ENCODE measurements at regions not wholly inside any gene's neighbourhood (a gene's known extent, or its start where the extent isn't known, plus 50 kb on each side); places are given as distances from the start of the nearest gene placed in this dataset.

GRCh38 chr20:39808613-39809012, 846.5 kb downstream of the DHX35 start:
- H3K4me1 Mint-ChIP-seq: no peaks in the 10 kb centered on the region

GRCh38 chr20:39800548-39800947, 838.4 kb downstream of the DHX35 start:
- H3K27me3 Mint-ChIP-seq (ENCODE audit: low read depth in 3 of 3): no peaks in the 10 kb centered on the region
- peaks cover 0 to 5% (median 0%) of the 10 kb centered on the region in 6 donors for H3K9me3 Mint-ChIP-seq
- no peaks in the 10 kb centered on the region for H3K4me1 Mint-ChIP-seq

More at GRCh38 chr20:39808613-39809012, 846.5 kb downstream of the DHX35 start:
- Mint-ChIP-seq H3K9me3 (peaks cover 0 to 4% (median 0%) of the 10 kb centered on the region in 6 donors), H3K36me3 (no peaks in the 10 kb centered on the region), H3K27ac (no peak overlapping the region), H3K27me3 (ENCODE audit: low read depth in 3 of 3) (no peaks in the 10 kb centered on the region), H3K4me3 (no peak overlapping the region)
- no peak for DNase-seq

GRCh38 chr20:39800111-39800510, 838.0 kb downstream of the DHX35 start:
- DNase-seq: no peak
- Mint-ChIP-seq H3K9me3 (peaks cover 0 to 5% (median 0%) of the 10 kb centered on the region in 6 donors), H3K4me1 (no peaks in the 10 kb centered on the region), H3K27me3 (ENCODE audit: low read depth in 3 of 3) (no peaks in the 10 kb centered on the region), H3K4me3 (no peak overlapping the region), H3K27ac (no peak overlapping the region), H3K36me3 (no peaks in the 10 kb centered on the region)

More at GRCh38 chr20:39800548-39800947, 838.4 kb downstream of the DHX35 start:
- no peak for DNase-seq
- H3K27ac Mint-ChIP-seq: no peak overlapping the region
- no peaks in the 10 kb centered on the region for H3K36me3 Mint-ChIP-seq
- H3K4me3 Mint-ChIP-seq: no peak overlapping the region

GRCh38 chr20:39799366-39799965, 837.3 kb downstream of the DHX35 start:
- Mint-ChIP-seq H3K9me3 (peaks cover 0 to 5% (median 0%) of the 10 kb centered on the region in 6 donors), H3K36me3 (no peaks in the 10 kb centered on the region), H3K4me1 (no peaks in the 10 kb centered on the region), H3K27me3 (ENCODE audit: low read depth in 3 of 3) (no peaks in the 10 kb centered on the region), H3K27ac (no peak overlapping the region), H3K4me3 (no peak overlapping the region)
- no peak for DNase-seq

- H3K4me1 Mint-ChIP-seq: no peaks in the 10 kb centered on the region
- peaks cover 0 to 2% (median 0%) of the 10 kb centered on the region in 3 donors for H3K27me3 Mint-ChIP-seq (ENCODE audit: low read depth in 3 of 3)
- peaks cover 0 to 3% (median 0%) of the 10 kb centered on the region in 3 donors for H3K36me3 Mint-ChIP-seq
- DNase-seq: no peak
- H3K9me3 Mint-ChIP-seq: peaks cover 0 to 7% (median 0%) of the 10 kb centered on the region in 6 donors
- H3K4me3 Mint-ChIP-seq: no peak overlapping the region
- no peak overlapping the region for H3K27ac Mint-ChIP-seq
These were observed 833.5 kb downstream of the DHX35 start for GRCh38 chr20:39795401-39796272.

GRCh38 chr20:39792334-39792733, 830.2 kb downstream of the DHX35 start:
- no peaks in the 10 kb centered on the region for H3K4me1 Mint-ChIP-seq
- peaks cover 0 to 4% (median 1%) of the 10 kb centered on the region in 3 donors for H3K27me3 Mint-ChIP-seq (ENCODE audit: low read depth in 3 of 3)
- H3K36me3 Mint-ChIP-seq: peaks cover 0 to 4% (median 3%) of the 10 kb centered on the region in 3 donors
- no peak overlapping the region for H3K4me3 Mint-ChIP-seq
- peaks cover 0 to 7% (median 1%) of the 10 kb centered on the region in 6 donors for H3K9me3 Mint-ChIP-seq
- DNase-seq: no peak
- no peak overlapping the region for H3K27ac Mint-ChIP-seq

GRCh38 chr20:39789411-39789810, 827.3 kb downstream of the DHX35 start:
- Mint-ChIP-seq H3K9me3 (peaks cover 0 to 11% (median 1%) of the 10 kb centered on the region in 6 donors), H3K4me3 (no peak overlapping the region), H3K4me1 (no peaks in the 10 kb centered on the region), H3K36me3 (peaks cover 0 to 8% (median 6%) of the 10 kb centered on the region in 3 donors), H3K27ac (no peak overlapping the region), H3K27me3 (ENCODE audit: low read depth in 3 of 3) (peaks cover 0 to 5% (median 1%) of the 10 kb centered on the region in 3 donors)
- DNase-seq: no peak

- DNase-seq: no peak
- Mint-ChIP-seq H3K9me3 (peaks cover 0 to 15% (median 7%) of the 10 kb centered on the region in 6 donors), H3K4me1 (no peaks in the 10 kb centered on the region), H3K27ac (no peak overlapping the region), H3K27me3 (ENCODE audit: low read depth in 3 of 3) (peaks cover 0 to 2% (median 1%) of the 10 kb centered on the region in 3 donors), H3K36me3 (peaks cover 3 to 8% (median 8%) of the 10 kb centered on the region in 3 donors), H3K4me3 (no peak overlapping the region)
These were observed 823.2 kb downstream of the DHX35 start for GRCh38 chr20:39785252-39785917.

GRCh38 chr20:39784693-39785092, 822.5 kb downstream of the DHX35 start:
- no peak overlapping the region for H3K27ac Mint-ChIP-seq
- H3K4me1 Mint-ChIP-seq: no peaks in the 10 kb centered on the region
- peaks cover 0 to 13% (median 7%) of the 10 kb centered on the region in 6 donors for H3K9me3 Mint-ChIP-seq
- H3K36me3 Mint-ChIP-seq: peaks cover 3 to 9% (median 8%) of the 10 kb centered on the region in 3 donors
- H3K4me3 Mint-ChIP-seq: no peak overlapping the region
- H3K27me3 Mint-ChIP-seq (ENCODE audit: low read depth in 3 of 3): peaks cover 0 to 2% (median 0%) of the 10 kb centered on the region in 3 donors
- DNase-seq: no peak

- Mint-ChIP-seq H3K27ac (no peak overlapping the region), H3K4me3 (no peak overlapping the region), H3K4me1 (no peaks in the 10 kb centered on the region), H3K9me3 (peaks cover 2 to 11% (median 5%) of the 10 kb centered on the region in 6 donors), H3K27me3 (ENCODE audit: low read depth in 3 of 3) (no peaks in the 10 kb centered on the region), H3K36me3 (peaks cover 0 to 16% (median 4%) of the 10 kb centered on the region in 3 donors)
- DNase-seq: no peak
These were observed 816.9 kb downstream of the DHX35 start for GRCh38 chr20:39778847-39779604.

- DNase-seq: no peak
- Mint-ChIP-seq H3K27me3 (ENCODE audit: low read depth in 3 of 3) (no peaks in the 10 kb centered on the region), H3K4me1 (no peaks in the 10 kb centered on the region), H3K4me3 (no peak overlapping the region), H3K27ac (no peak overlapping the region), H3K36me3 (peaks cover 0 to 20% (median 4%) of the 10 kb centered on the region in 3 donors), H3K9me3 (peaks cover 0 to 9% (median 4%) of the 10 kb centered on the region in 6 donors)
These were observed 816.3 kb downstream of the DHX35 start for GRCh38 chr20:39778431-39778830.

GRCh38 chr20:39777610-39778009, 815.5 kb downstream of the DHX35 start:
- no peaks in the 10 kb centered on the region for H3K4me1 Mint-ChIP-seq
- no peaks in the 10 kb centered on the region for H3K27me3 Mint-ChIP-seq (ENCODE audit: low read depth in 3 of 3)
- no peak for DNase-seq
- H3K9me3 Mint-ChIP-seq: peaks cover 0 to 9% (median 3%) of the 10 kb centered on the region in 6 donors
- H3K27ac Mint-ChIP-seq: no peak overlapping the region
- no peak overlapping the region for H3K4me3 Mint-ChIP-seq
- peaks cover 2 to 14% (median 4%) of the 10 kb centered on the region in 3 donors for H3K36me3 Mint-ChIP-seq

- H3K36me3 Mint-ChIP-seq: peaks cover 8 to 19% (median 9%) of the 10 kb centered on the region in 3 donors
- no peaks in the 10 kb centered on the region for H3K4me1 Mint-ChIP-seq
These were observed 813.0 kb downstream of the DHX35 start for GRCh38 chr20:39775110-39775509.

More at GRCh38 chr20:39775110-39775509, 813.0 kb downstream of the DHX35 start:
- H3K27ac Mint-ChIP-seq: no peak overlapping the region
- H3K9me3 Mint-ChIP-seq: peaks cover 2 to 16% (median 9%) of the 10 kb centered on the region in 6 donors
- peaks cover 0 to 2% (median 0%) of the 10 kb centered on the region in 3 donors for H3K27me3 Mint-ChIP-seq (ENCODE audit: low read depth in 3 of 3)
- H3K4me3 Mint-ChIP-seq: no peak overlapping the region
- no peak for DNase-seq
